Muscle layer of colon (tissue), 2 donors: ENCODE measurements at regions not wholly inside any gene's neighbourhood (a gene's known extent, or its start where the extent isn't known, plus 50 kb on each side); places are given as distances from the start of the nearest gene placed in this dataset.

Experiments used
- H3K27ac ChIP-seq: one replicate; pipeline ENCODE4 v1.7.0; 2013; ENCODE audit warnings: low read depth, mild to moderate bottlenecking, low read length, moderate library complexity
- H3K27me3 ChIP-seq, 2 donors: one replicate each; pipeline ENCODE4 v1.7.0; 2013; ENCODE audit warnings: low read length in 2 of 2, mild to moderate bottlenecking in 2 of 2; ENCODE audit not compliant: insufficient read depth in 2 of 2, control insufficient read depth in 1 of 2
- H3K36me3 ChIP-seq: one replicate; pipeline ENCODE4 v1.7.0; 2013; ENCODE audit warnings: mild to moderate bottlenecking, low read length; ENCODE audit not compliant: insufficient read depth
- H3K4me1 ChIP-seq: one replicate; pipeline ENCODE4 v1.7.0; 2013; ENCODE audit warnings: mild to moderate bottlenecking, low read length; ENCODE audit not compliant: insufficient read depth
- H3K4me3 ChIP-seq, 2 donors: one replicate each; pipeline ENCODE4 v1.7.0; 2013; ENCODE audit warnings: low read length in 2 of 2, low read depth in 1 of 2, mild to moderate bottlenecking in 1 of 2, moderate library complexity in 1 of 2
- H3K9ac ChIP-seq: one replicate; pipeline ENCODE4 v1.7.0; 2013; ENCODE audit warnings: low read length
- H3K9me3 ChIP-seq: one replicate; pipeline ENCODE4 v1.7.0; 2013; ENCODE audit warnings: mild to moderate bottlenecking, low read length
- donor health status: abdominal sarcoma.
- donor health status: Adenocarcinoma of cecum.

DNA sequence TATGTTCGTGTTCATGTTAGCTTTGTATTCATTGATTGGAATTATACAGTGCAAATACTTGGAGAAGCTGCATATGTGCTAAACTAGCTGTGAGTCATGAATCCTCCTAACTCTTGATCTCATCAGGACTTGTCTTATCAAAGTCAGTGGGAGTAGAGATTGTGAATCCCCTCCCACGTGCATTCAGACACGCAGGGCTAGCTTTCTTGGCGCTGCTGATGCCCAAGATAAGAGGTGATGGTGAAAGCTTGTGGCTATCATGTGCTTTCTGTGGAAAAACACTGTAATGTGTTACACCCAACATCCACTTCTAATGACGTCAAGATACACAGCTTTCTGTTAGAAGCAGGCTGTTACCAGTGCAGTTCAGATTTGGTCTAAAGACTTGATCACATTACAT lies 348.7 kb upstream of the HAND2 start:
- H3K36me3 ChIP-seq: no peaks in the 10 kb centered on the region
- no peaks in the 10 kb centered on the region for H3K27me3 ChIP-seq
- no peak overlapping the region for H3K9ac ChIP-seq
- H3K4me1 ChIP-seq: no peaks in the 10 kb centered on the region
- H3K4me3 ChIP-seq: no peak overlapping the region
- H3K9me3 ChIP-seq: no peaks in the 10 kb centered on the region
- no peak overlapping the region for H3K27ac ChIP-seq

GRCh38 chr4:173871643-173872042 lies 341.6 kb upstream of the HAND2 start:
- H3K36me3 ChIP-seq: no peaks in the 10 kb centered on the region
- no peak overlapping the region for H3K4me3 ChIP-seq
- H3K9ac ChIP-seq: no peak overlapping the region
- no peaks in the 10 kb centered on the region for H3K27me3 ChIP-seq
- H3K27ac ChIP-seq: no peak overlapping the region
- no peaks in the 10 kb centered on the region for H3K4me1 ChIP-seq
- H3K9me3 ChIP-seq: no peaks in the 10 kb centered on the region

DNA sequence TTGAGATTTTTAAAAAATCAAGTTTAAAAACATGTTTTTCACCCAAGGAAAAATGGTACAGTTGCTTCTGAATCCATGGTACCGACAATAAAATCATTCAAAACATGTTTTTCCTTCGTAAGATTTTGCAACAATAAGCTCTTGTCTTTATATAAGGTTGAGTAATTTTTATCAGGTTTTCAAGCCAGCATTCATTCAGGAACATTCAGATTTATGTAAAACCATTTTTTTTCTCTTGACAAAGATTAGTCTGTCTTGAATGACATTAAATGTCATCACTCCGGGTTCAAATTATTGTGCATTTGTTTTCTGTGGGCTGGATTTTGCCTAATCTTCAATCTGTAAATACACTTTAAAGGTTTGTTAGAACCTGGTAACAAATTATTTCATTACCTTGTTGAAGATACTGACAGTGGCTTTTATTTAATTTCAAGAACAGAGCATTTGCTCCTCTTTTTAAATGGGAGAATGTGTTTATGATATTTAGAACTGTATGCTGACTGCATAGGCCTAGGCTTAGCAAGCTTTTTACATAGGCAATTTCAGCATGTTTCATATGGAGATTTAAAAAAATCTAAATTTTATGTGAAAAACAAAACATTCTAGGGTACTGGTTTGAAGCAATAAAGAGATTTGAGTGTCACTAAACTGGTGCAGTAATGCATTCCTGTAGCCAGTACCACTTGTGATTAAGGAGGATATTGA lies 336.4 kb upstream of the HAND2 start:
- H3K36me3 ChIP-seq: no peaks in the 10 kb centered on the region
- H3K9ac ChIP-seq: no peak overlapping the region
- no peaks in the 10 kb centered on the region for H3K27me3 ChIP-seq
- no peak overlapping the region for H3K4me3 ChIP-seq
- no peak overlapping the region for H3K27ac ChIP-seq
- no peaks in the 10 kb centered on the region for H3K9me3 ChIP-seq
- H3K4me1 ChIP-seq: no peaks in the 10 kb centered on the region

GRCh38 chr4:173862754-173863153 lies 332.7 kb upstream of the HAND2 start:
- no peak overlapping the region for H3K4me3 ChIP-seq
- no peaks in the 10 kb centered on the region for H3K27me3 ChIP-seq
- no peaks in the 10 kb centered on the region for H3K36me3 ChIP-seq
- no peaks in the 10 kb centered on the region for H3K4me1 ChIP-seq
- no peak overlapping the region for H3K27ac ChIP-seq
- no peak overlapping the region for H3K9ac ChIP-seq
- H3K9me3 ChIP-seq: no peaks in the 10 kb centered on the region

DNA sequence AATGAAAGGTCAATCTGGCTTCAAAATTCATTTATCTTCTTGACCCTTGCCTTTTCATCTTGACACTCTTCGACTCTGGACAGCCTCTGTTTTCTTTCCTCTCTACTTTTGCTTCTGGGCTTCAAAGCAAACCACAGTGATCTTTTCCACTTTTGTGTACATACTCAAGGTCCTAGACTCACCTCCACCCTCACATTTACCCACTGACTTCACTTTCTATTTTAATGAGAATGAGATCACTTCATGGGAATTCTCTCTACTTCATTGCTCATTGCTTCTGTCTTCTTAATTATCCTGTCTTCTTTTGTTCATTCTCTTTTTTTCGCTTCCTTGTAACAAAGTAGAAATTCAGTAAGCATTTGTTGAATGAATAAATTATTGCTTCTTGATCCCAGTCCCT lies 330.1 kb upstream of the HAND2 start:
- Histone ChIP-seq H3K4me1 (no peaks in the 10 kb centered on the region), H3K9ac (no peak overlapping the region), H3K36me3 (no peaks in the 10 kb centered on the region), H3K27ac (no peak overlapping the region), H3K4me3 (no peak overlapping the region), H3K9me3 (no peaks in the 10 kb centered on the region), H3K27me3 (no peaks in the 10 kb centered on the region)

- no peaks in the 10 kb centered on the region for H3K4me1 ChIP-seq
- H3K27me3 ChIP-seq: no peaks in the 10 kb centered on the region
- no peak overlapping the region for H3K27ac ChIP-seq
- H3K9ac ChIP-seq: no peak overlapping the region
- H3K36me3 ChIP-seq: no peaks in the 10 kb centered on the region
- no peak overlapping the region for H3K4me3 ChIP-seq
- H3K9me3 ChIP-seq: no peaks in the 10 kb centered on the region
Measured at GRCh38 chr4:173859091-173859713, 329.2 kb upstream of the HAND2 start.

GRCh38 chr4:173858471-173858870 lies 328.4 kb upstream of the HAND2 start:
- Histone ChIP-seq H3K27me3 (no peaks in the 10 kb centered on the region), H3K9ac (no peak overlapping the region), H3K4me1 (no peaks in the 10 kb centered on the region), H3K9me3 (no peaks in the 10 kb centered on the region), H3K27ac (no peak overlapping the region), H3K4me3 (no peak overlapping the region), H3K36me3 (no peaks in the 10 kb centered on the region)

GRCh38 chr4:173857828-173858227 lies 327.8 kb upstream of the HAND2 start:
- Histone ChIP-seq H3K4me1 (no peaks in the 10 kb centered on the region), H3K9me3 (no peaks in the 10 kb centered on the region), H3K4me3 (no peak overlapping the region), H3K27me3 (no peaks in the 10 kb centered on the region), H3K27ac (no peak overlapping the region), H3K9ac (no peak overlapping the region), H3K36me3 (no peaks in the 10 kb centered on the region)

- no peaks in the 10 kb centered on the region for H3K27me3 ChIP-seq
- no peaks in the 10 kb centered on the region for H3K9me3 ChIP-seq
- H3K4me3 ChIP-seq: no peak overlapping the region
- H3K36me3 ChIP-seq: no peaks in the 10 kb centered on the region
- no peak overlapping the region for H3K27ac ChIP-seq
- H3K4me1 ChIP-seq: no peaks in the 10 kb centered on the region
- H3K9ac ChIP-seq: no peak overlapping the region
Measured at GRCh38 chr4:173855015-173855414, 325.0 kb upstream of the HAND2 start.

GRCh38 chr4:173852775-173853174 lies 322.7 kb upstream of the HAND2 start:
- Histone ChIP-seq H3K4me3 (no peak overlapping the region), H3K27ac (no peak overlapping the region), H3K27me3 (no peaks in the 10 kb centered on the region), H3K9ac (no peak overlapping the region), H3K9me3 (no peaks in the 10 kb centered on the region), H3K4me1 (no peaks in the 10 kb centered on the region), H3K36me3 (no peaks in the 10 kb centered on the region)

- no peak overlapping the region for H3K4me3 ChIP-seq
- no peak overlapping the region for H3K27ac ChIP-seq
- no peaks in the 10 kb centered on the region for H3K4me1 ChIP-seq
- H3K9me3 ChIP-seq: no peaks in the 10 kb centered on the region
- no peak overlapping the region for H3K9ac ChIP-seq
- no peaks in the 10 kb centered on the region for H3K27me3 ChIP-seq
- no peaks in the 10 kb centered on the region for H3K36me3 ChIP-seq
Measured at GRCh38 chr4:173845580-173845979, 315.6 kb upstream of the HAND2 start.

DNA sequence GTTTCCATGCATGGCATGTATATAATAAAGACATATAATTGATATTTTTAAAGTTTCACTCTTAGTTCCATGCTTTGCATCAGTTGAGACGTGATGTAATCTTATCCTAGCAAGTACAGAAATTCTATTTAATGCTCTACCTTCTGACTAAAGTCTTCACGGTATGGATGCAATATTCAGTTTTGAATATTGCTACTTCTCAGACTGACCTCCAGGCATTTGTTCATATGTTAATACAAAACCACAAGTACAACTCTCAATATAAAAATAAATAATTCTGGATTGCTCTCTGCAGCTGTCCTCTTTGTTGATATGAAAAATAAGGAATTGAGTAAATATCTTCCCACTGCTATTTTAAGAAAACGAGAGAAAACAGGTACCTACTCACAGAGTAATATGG lies 309.8 kb upstream of the HAND2 start:
- no peaks in the 10 kb centered on the region for H3K36me3 ChIP-seq
- H3K9ac ChIP-seq: no peak overlapping the region
- no peak overlapping the region for H3K4me3 ChIP-seq
- no peak overlapping the region for H3K27ac ChIP-seq
- H3K9me3 ChIP-seq: no peaks in the 10 kb centered on the region
- no peaks in the 10 kb centered on the region for H3K4me1 ChIP-seq
- H3K27me3 ChIP-seq: no peaks in the 10 kb centered on the region
